Tibial artery (tissue), 4 donors: ENCODE measurements at regions not wholly inside any gene's neighbourhood (a gene's known extent, or its start where the extent isn't known, plus 50 kb on each side); places are given as distances from the start of the nearest gene placed in this dataset.

Experiments used
- DNase-seq, 2 donors: peaks; one replicate each; pipeline ENCODE4 v3.0.0-alpha.2; 2019
- H3K27ac ChIP-seq, 2 donors: fragments of 200-600 bp; sonication (generic) in 1 of 2; 1 replicate in 1 of 2; 2 replicates in 1 of 2; pipeline ENCODE4 v1.5.1; 2018 to 2019; ENCODE audit warnings: mild to moderate bottlenecking in 1 of 2
- H3K27me3 ChIP-seq, 2 donors: fragments of 200-600 bp; sonication (generic) in 1 of 2; one replicate each; pipeline versions ENCODE4 v1.5.1 to v1.6.0; 2016 to 2019
- H3K36me3 ChIP-seq, 3 donors: fragments of 200-600 bp; sonication (generic) in 2 of 3; one replicate each; pipeline ENCODE4 v1.5.1; 2016 to 2019; ENCODE audit warnings: mild to moderate bottlenecking in 2 of 3
- H3K4me1 ChIP-seq, 4 donors: fragments of 200-600 bp; sonication (generic) in 2 of 4; 1 replicate in 3 of 4; 2 replicates in 1 of 4; pipeline ENCODE4 v1.5.1; 2016 to 2019
- H3K4me3 ChIP-seq, 2 donors: fragments of 200-600 bp; sonication (generic) in 1 of 2; 1 replicate in 1 of 2; 2 replicates in 1 of 2; pipeline ENCODE4 v1.5.1; 2018 to 2019; ENCODE audit warnings: mild to moderate bottlenecking in 2 of 2
- H3K9me3 ChIP-seq, 3 donors: fragments of 200-600 bp; sonication (generic) in 1 of 3; one replicate each; pipeline ENCODE4 v1.5.1; 2016 to 2019
- CTCF ChIP-seq, 2 experiments: fragments of 200-600 bp in 1 of 2; fragments of 450-650 bp in 1 of 2; IDR thresholded peaks; one replicate each; pipeline ENCODE4 v1.5.1; 2017 to 2019; ENCODE audit warnings: antibody characterized with exemption in 2 of 2, mild to moderate bottlenecking in 1 of 2, moderate library complexity in 1 of 2
- intact Hi-C: fragments of 100-400 bp; cut with DNase I; formaldehyde crosslinking; loops from one replicate; pipeline ENCODE4 v1.15.0; 2023; ENCODE audit warnings: low total_unique reads

GRCh38 chr3:107897471-107898061 lies 193.3 kb downstream of the CD47 start:
- intact Hi-C loops: no loop called here
- no peaks in the 10 kb centered on the region for H3K27me3 ChIP-seq
- no peak for DNase-seq

GRCh38 chr3:107894998-107895397 lies 195.8 kb downstream of the CD47 start:
- no peaks in the 10 kb centered on the region for H3K36me3 ChIP-seq
- H3K27ac ChIP-seq: no peak overlapping the region
- no peak for TF ChIP-seq CTCF (IDR thresholded peaks at IDR 0.05)
- H3K4me3 ChIP-seq: no peak overlapping the region
- no peaks in the 10 kb centered on the region for H3K9me3 ChIP-seq
- no peaks in the 10 kb centered on the region for H3K27me3 ChIP-seq
- intact Hi-C loops: no loop called here
- no peak for DNase-seq
- H3K4me1 ChIP-seq: no peaks in the 10 kb centered on the region

More at GRCh38 chr3:107897471-107898061, 193.3 kb downstream of the CD47 start:
- no peak for TF ChIP-seq CTCF (IDR thresholded peaks at IDR 0.05)
- H3K4me1 ChIP-seq: no peaks in the 10 kb centered on the region
- no peaks in the 10 kb centered on the region for H3K36me3 ChIP-seq
- no peaks in the 10 kb centered on the region for H3K9me3 ChIP-seq
- no peak overlapping the region for H3K4me3 ChIP-seq
- no peak overlapping the region for H3K27ac ChIP-seq

- Histone ChIP-seq H3K4me3 (no peak overlapping the region), H3K4me1 (no peaks in the 10 kb centered on the region), H3K9me3 (no peaks in the 10 kb centered on the region), H3K36me3 (no peaks in the 10 kb centered on the region), H3K27me3 (no peaks in the 10 kb centered on the region), H3K27ac (no peak overlapping the region)
- no peak for DNase-seq
- TF ChIP-seq CTCF (IDR thresholded peaks at IDR 0.05): no peak
- intact Hi-C loops: no loop called here
Measured at GRCh38 chr3:107892955-107893624, 197.7 kb downstream of the CD47 start.

GRCh38 chr3:107884719-107885460 lies 205.9 kb downstream of the CD47 start:
- H3K9me3 ChIP-seq: no peaks in the 10 kb centered on the region
- H3K27me3 ChIP-seq: no peaks in the 10 kb centered on the region
- H3K36me3 ChIP-seq: no peaks in the 10 kb centered on the region
- intact Hi-C loops: no loop called here
- DNase-seq: no peak
- TF ChIP-seq CTCF (IDR thresholded peaks at IDR 0.05): no peak
- H3K4me1 ChIP-seq: peaks cover 0 to 27% (median 9%) of the 10 kb centered on the region in 4 donors
- no peak overlapping the region for H3K4me3 ChIP-seq
- H3K27ac ChIP-seq: no peak overlapping the region

GRCh38 chr3:107884028-107884427 lies 206.8 kb downstream of the CD47 start:
- DNase-seq: no peak
- H3K27me3 ChIP-seq: no peaks in the 10 kb centered on the region
- no peaks in the 10 kb centered on the region for H3K9me3 ChIP-seq
- peaks cover 0 to 27% (median 9%) of the 10 kb centered on the region in 4 donors for H3K4me1 ChIP-seq
- no peak overlapping the region for H3K27ac ChIP-seq
- intact Hi-C loops: no loop called here
- no peak for TF ChIP-seq CTCF (IDR thresholded peaks at IDR 0.05)
- no peak overlapping the region for H3K4me3 ChIP-seq
- no peaks in the 10 kb centered on the region for H3K36me3 ChIP-seq
